ENCODE measurements at regions not wholly inside any gene's neighbourhood (a gene's known extent, or its start where the extent isn't known, plus 50 kb on each side); places are given as distances from the start of the nearest gene placed in this dataset.

DNA sequence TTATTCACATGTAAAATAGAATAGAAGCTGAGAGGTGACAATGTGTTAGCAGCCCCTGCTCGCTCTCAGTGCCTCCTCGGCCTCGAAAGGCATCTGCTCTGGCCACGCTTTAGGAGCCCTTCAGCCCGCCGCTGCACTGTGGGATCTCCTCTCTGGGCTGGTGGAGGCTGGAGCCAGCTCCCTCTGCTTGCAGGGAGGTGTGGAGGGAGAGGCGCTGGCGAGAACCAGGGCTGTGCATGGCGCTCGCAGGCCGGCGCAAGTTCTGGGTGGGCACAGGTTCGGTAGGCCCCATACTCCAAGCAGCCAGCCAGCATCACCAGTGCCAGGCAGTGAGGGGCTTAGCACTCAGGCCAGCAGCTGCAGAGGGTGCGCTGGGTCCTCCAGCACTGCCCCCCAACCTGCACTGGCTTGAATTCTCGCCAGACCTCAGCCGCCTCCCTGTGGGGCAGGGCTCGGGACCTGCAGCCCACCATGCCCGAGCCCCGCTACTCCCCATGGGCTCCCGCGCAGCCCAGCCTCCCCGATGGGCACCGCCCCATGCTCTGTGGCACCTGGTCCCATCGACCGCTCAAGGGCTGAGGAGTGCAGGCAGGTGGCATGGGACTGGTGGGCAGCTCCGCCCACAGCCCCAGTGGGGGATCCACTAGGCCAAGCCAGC is 1346.7 kb upstream of the IGFBP7 start:
- no TSS peak for BruUV-seq (replicated peaks)
- no peaks in the 10 kb centered on the region for H3K36me3 ChIP-seq (replicated peaks in 1 of 2; ENCODE audit: control insufficient read depth in 1 of 2, insufficient read depth in 2 of 2, low read length in 2 of 2)
- H3K27ac ChIP-seq (ENCODE audit: extremely low read length, insufficient read depth, low read length), result no peak overlapping the region
- no peak for DNase-seq (ENCODE audit: low spot score)
- CTCF ChIA-PET (ENCODE audit: low intra/inter-chr PET ratio, low total read pairs), result no interaction called here
- no peak for FAIRE-seq
- no peak overlapping the region for H3K9ac ChIP-seq (ENCODE audit: insufficient read depth, low read depth, low read length)
- ATAC-seq, result no peak
- in situ Hi-C loops (cut with HindIII; ENCODE audit: extremely low pct_ligation_motif_present, low pct_unique_long_range_greater_than_20kb), result no loop called here
- POLR2A ChIA-PET, result no interaction called here
- no peaks in the 10 kb centered on the region for H3K27me3 ChIP-seq (ENCODE audit: control insufficient read depth in 1 of 2, insufficient read depth in 2 of 2, low read length in 2 of 2)
- no peaks in the 10 kb centered on the region for H4K20me1 ChIP-seq (ENCODE audit: insufficient read depth, low read length)
- no peak overlapping the region for H2AFZ ChIP-seq (ENCODE audit: low read length)
- peaks cover 46% of the 10 kb centered on the region for H3K9me3 ChIP-seq (ENCODE audit: low read length)
- no peaks in the 10 kb centered on the region for H3K79me2 ChIP-seq (ENCODE audit: insufficient read depth, low read length)
- H3K4me3 ChIP-seq (replicated peaks in 1 of 3; ENCODE audit: insufficient read depth in 1 of 3, low read depth in 2 of 3, low read length in 3 of 3), result no peak overlapping the region
- intact Hi-C loops (cut with micrococcal nuclease; ENCODE audit: unreplicated experiment), result no loop called here
- 3% methylated on average over 6 of the region's 26 CpGs for WGBS (ENCODE audit: low lambda C conversion rate)
- H3K4me1 ChIP-seq (ENCODE audit: insufficient read depth, low read length), result no peaks in the 10 kb centered on the region
- TF ChIP-seq SATB2 (CRISPR knock-in tag; IDR thresholded peaks at IDR 0.05) (no peak), ESRRA (CRISPR knock-in tag; IDR thresholded peaks at IDR 0.05; ENCODE audit: low read depth) (no peak), BORCS8-MEF2B (CRISPR knock-in tag; IDR thresholded peaks at IDR 0.05) (no peak), ZNF709 (CRISPR knock-in tag; IDR thresholded peaks at IDR 0.05) (no peak)
- TF ChIP-seq, protein P1, sequence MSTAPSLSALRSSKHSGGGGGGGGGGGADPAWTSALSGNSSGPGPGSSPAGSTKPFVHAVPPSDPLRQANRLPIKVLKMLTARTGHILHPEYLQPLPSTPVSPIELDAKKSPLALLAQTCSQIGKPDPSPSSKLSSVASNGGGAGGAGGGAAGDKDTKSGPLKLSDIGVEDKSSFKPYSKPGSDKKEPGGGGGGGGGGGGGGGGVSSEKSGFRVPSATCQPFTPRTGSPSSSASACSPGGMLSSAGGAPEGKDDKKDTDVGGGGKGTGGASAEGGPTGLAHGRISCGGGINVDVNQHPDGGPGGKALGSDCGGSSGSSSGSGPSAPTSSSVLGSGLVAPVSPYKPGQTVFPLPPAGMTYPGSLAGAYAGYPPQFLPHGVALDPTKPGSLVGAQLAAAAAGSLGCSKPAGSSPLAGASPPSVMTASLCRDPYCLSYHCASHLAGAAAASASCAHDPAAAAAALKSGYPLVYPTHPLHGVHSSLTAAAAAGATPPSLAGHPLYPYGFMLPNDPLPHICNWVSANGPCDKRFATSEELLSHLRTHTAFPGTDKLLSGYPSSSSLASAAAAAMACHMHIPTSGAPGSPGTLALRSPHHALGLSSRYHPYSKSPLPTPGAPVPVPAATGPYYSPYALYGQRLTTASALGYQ (CRISPR knock-in tag; IDR thresholded peaks at IDR 0.05), result no peak
- TF ChIP-seq, protein P2, sequence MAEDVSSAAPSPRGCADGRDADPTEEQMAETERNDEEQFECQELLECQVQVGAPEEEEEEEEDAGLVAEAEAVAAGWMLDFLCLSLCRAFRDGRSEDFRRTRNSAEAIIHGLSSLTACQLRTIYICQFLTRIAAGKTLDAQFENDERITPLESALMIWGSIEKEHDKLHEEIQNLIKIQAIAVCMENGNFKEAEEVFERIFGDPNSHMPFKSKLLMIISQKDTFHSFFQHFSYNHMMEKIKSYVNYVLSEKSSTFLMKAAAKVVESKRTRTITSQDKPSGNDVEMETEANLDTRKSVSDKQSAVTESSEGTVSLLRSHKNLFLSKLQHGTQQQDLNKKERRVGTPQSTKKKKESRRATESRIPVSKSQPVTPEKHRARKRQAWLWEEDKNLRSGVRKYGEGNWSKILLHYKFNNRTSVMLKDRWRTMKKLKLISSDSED (CRISPR knock-in tag; IDR thresholded peaks at IDR 0.05), result no peak
- no peak overlapping the region for H3K4me2 ChIP-seq (ENCODE audit: low read depth, low read length)

All from HepG2 (cell line).